GM12878 (cell line): ENCODE measurements at regions not wholly inside any gene's neighbourhood (a gene's known extent, or its start where the extent isn't known, plus 50 kb on each side); places are given as distances from the start of the nearest gene placed in this dataset.

ENCODE experiments used
- FOXK2 ChIP-seq: fragments of 450-650 bp; IDR thresholded peaks from 2 replicates; pipeline ENCODE4 v1.6.1; 2017; ENCODE audit warnings: mild to moderate bottlenecking, moderate library complexity
- HDAC6 ChIP-seq: fragments of 200-600 bp; sonication (generic); IDR thresholded peaks from one replicate; pipeline ENCODE4 v1.8.0; 2017; ENCODE audit warnings: antibody characterized with exemption; ENCODE audit not compliant: unreplicated experiment
- KDM1A ChIP-seq: fragments of 200-600 bp; sonication (generic); IDR thresholded peaks from 2 replicates; pipeline ENCODE4 v1.6.1; 2016; ENCODE audit warnings: borderline replicate concordance
- NFIC ChIP-seq: IDR thresholded peaks from 2 replicates; pipeline ENCODE4 v1.6.1; 2012; ENCODE audit warnings: low read depth, mild to moderate bottlenecking, inconsistent platforms, low read length, moderate library complexity
- POLR2A ChIP-seq: IDR thresholded peaks from 2 replicates; pipeline ENCODE4 v1.6.1; 2011; ENCODE audit warnings: low read depth, mild to moderate bottlenecking, low read length
- POLR2AphosphoS5 ChIP-seq: IDR thresholded peaks from 2 replicates; pipeline ENCODE4 v1.6.1; 2011; ENCODE audit warnings: mild to moderate bottlenecking, low read length, inconsistent platforms
- TCF3 ChIP-seq: IDR thresholded peaks from 2 replicates; pipeline ENCODE4 v1.6.1; 2012; ENCODE audit warnings: low read depth, mild to moderate bottlenecking, low read length, borderline replicate concordance; ENCODE audit not compliant: insufficient read depth
- ZNF274 ChIP-seq: IDR thresholded peaks from one replicate; pipeline ENCODE4 v1.8.0; 2011; ENCODE audit not compliant: insufficient read length, insufficient read depth
- TF ChIP-seq, protein P1 (sequence below), 3 experiments: IDR thresholded peaks in 2 of 3; conservative IDR thresholded peaks in 1 of 3; 2 replicates each; pipeline ENCODE4 v1.5.1; 2011; ENCODE audit warnings: low read depth in 3 of 3, low read length in 3 of 3, mild to moderate bottlenecking in 3 of 3, control low read depth in 2 of 3, moderate library complexity in 2 of 3, inconsistent platforms in 1 of 3, mixed read lengths in 1 of 3; ENCODE audit not compliant: control insufficient read depth in 2 of 3, insufficient read depth in 1 of 3; ENCODE audit errors: extremely low read depth in 1 of 3

DNA sequence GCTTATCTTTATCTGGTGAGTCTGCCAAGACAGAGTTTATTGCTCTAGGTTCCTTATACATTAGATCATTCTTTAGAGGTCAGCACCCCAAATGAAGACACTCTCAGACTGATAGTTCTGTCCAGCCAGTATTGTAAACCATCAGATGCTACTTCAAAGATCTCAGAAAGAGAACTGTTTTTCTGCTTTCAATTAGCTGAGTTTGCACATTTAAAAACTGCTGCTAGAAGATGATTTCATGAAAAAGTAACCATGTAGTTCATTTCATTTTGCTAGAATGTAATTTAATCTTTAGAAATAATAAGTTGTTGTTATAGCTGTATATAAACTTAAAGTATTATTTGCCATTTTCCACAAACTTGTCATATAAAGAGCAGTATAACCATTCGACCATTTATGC is 344.5 kb upstream of the ATP5MC3 start:
- no peak for TF ChIP-seq TCF3
- no peak for TF ChIP-seq FOXK2
- no peak for TF ChIP-seq POLR2AphosphoS5
- TF ChIP-seq, protein P1, sequence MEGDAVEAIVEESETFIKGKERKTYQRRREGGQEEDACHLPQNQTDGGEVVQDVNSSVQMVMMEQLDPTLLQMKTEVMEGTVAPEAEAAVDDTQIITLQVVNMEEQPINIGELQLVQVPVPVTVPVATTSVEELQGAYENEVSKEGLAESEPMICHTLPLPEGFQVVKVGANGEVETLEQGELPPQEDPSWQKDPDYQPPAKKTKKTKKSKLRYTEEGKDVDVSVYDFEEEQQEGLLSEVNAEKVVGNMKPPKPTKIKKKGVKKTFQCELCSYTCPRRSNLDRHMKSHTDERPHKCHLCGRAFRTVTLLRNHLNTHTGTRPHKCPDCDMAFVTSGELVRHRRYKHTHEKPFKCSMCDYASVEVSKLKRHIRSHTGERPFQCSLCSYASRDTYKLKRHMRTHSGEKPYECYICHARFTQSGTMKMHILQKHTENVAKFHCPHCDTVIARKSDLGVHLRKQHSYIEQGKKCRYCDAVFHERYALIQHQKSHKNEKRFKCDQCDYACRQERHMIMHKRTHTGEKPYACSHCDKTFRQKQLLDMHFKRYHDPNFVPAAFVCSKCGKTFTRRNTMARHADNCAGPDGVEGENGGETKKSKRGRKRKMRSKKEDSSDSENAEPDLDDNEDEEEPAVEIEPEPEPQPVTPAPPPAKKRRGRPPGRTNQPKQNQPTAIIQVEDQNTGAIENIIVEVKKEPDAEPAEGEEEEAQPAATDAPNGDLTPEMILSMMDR (IDR thresholded peaks at IDR 0.05 in 2 of 3, conservative IDR thresholded peaks at IDR 0.05 in 1 of 3; ENCODE audit: control insufficient read depth in 2 of 3, extremely low read depth in 1 of 3, insufficient read depth in 1 of 3, low read depth in 3 of 3, low read length in 3 of 3), result no peak
- TF ChIP-seq NFIC, result no peak
- TF ChIP-seq ZNF274, result no peak
- TF ChIP-seq KDM1A, result no peak
- no peak for TF ChIP-seq HDAC6
- TF ChIP-seq POLR2A, result no peak
